Breast epithelium (tissue), 4 donors: ENCODE measurements at regions not wholly inside any gene's neighbourhood (a gene's known extent, or its start where the extent isn't known, plus 50 kb on each side); places are given as distances from the start of the nearest gene placed in this dataset.
"Not testable (repeated sequence)": the region's sequence is repeated elsewhere in the genome, so short reads cannot be mapped to it uniquely, and the experiment has no call there.

Source experiments
- DNase-seq, 2 donors: peaks; one replicate each; pipeline ENCODE4 v3.0.0-alpha.2; 2019; ENCODE audit warnings: low spot score in 2 of 2
- H3K27ac ChIP-seq, 2 donors: fragments of 200-600 bp; sonication (generic) in 1 of 2; one replicate each; pipeline ENCODE4 v1.5.1; 2016 to 2019; ENCODE audit warnings: mild to moderate bottlenecking in 1 of 2
- H3K27me3 ChIP-seq, 2 donors: fragments of 200-600 bp; sonication (generic) in 1 of 2; one replicate each; pipeline versions ENCODE4 v1.5.1 to v1.6.0; 2017 to 2019; ENCODE audit warnings: control low read depth in 1 of 2, mild to moderate bottlenecking in 1 of 2
- H3K36me3 ChIP-seq: fragments of 200-600 bp; one replicate; pipeline ENCODE4 v1.5.1; 2019
- H3K4me1 ChIP-seq, 2 donors: fragments of 200-600 bp; sonication (generic); one replicate each; pipeline ENCODE4 v1.5.1; 2016 to 2019; ENCODE audit warnings: control low read depth in 1 of 2
- H3K4me3 ChIP-seq, 3 donors: fragments of 200-600 bp; sonication (generic); 1 replicate in 2 of 3; 2 replicates in 1 of 3; pipeline ENCODE4 v1.5.1; 2016 to 2019; ENCODE audit warnings: mild to moderate bottlenecking in 3 of 3, moderate library complexity in 2 of 3
- H3K9me3 ChIP-seq, 2 donors: fragments of 200-600 bp; sonication (generic) in 1 of 2; one replicate each; pipeline ENCODE4 v1.5.1; 2016 to 2019; ENCODE audit warnings: control low read depth in 1 of 2
- POLR2A ChIP-seq: fragments of 450-650 bp; IDR thresholded peaks from one replicate; pipeline ENCODE4 v1.6.1; 2016; ENCODE audit warnings: antibody characterized with exemption, mild to moderate bottlenecking, moderate library complexity
- POLR2AphosphoS5 ChIP-seq, 3 donors: sonication (generic); formaldehyde crosslinking; IDR thresholded peaks; one replicate each; pipeline ENCODE4 v1.6.1; 2017; ENCODE audit warnings: antibody characterized with exemption in 3 of 3
- intact Hi-C: fragments of 100-400 bp; cut with DNase I; formaldehyde crosslinking; loops from one replicate; pipeline ENCODE4 v1.15.1; 2023; ENCODE audit warnings: low total_unique reads
- TF ChIP-seq, protein P1 (sequence below), 3 donors: fragments of 450-650 bp; IDR thresholded peaks; one replicate each; pipeline ENCODE4 v1.5.1; 2016 to 2017; ENCODE audit warnings: antibody characterized with exemption in 3 of 3, mild to moderate bottlenecking in 3 of 3, moderate library complexity in 3 of 3

DNA sequence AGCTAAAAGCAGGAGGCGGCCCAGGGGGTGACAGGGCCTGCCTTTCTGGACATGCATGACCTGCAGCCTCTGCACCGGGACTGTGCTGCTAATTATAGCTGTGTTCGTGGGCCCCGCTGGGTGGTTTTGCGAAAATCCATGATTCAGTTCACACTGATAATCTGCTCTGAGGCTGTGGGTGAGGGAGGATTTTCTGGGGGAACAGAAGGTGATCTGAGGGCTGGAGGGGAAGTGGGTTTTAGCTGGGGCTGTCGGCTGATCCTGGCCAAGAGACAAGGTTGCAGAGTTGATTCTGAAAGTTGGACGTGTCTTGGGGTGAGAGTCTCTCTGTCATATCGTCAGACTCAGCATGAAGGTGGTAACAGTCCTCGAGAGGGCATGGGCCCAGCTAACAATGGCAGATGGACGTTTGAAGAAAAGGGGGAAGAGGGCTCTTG lies 187.5 kb upstream of the ZNF469 start:
- DNase-seq, result no peak
- no peaks in the 10 kb centered on the region for H3K27me3 ChIP-seq
- H3K36me3 ChIP-seq, result no peaks in the 10 kb centered on the region
- TF ChIP-seq POLR2A (no peak), POLR2AphosphoS5 (IDR thresholded peaks at IDR 0.05) (no peak)
- TF ChIP-seq, protein P1, sequence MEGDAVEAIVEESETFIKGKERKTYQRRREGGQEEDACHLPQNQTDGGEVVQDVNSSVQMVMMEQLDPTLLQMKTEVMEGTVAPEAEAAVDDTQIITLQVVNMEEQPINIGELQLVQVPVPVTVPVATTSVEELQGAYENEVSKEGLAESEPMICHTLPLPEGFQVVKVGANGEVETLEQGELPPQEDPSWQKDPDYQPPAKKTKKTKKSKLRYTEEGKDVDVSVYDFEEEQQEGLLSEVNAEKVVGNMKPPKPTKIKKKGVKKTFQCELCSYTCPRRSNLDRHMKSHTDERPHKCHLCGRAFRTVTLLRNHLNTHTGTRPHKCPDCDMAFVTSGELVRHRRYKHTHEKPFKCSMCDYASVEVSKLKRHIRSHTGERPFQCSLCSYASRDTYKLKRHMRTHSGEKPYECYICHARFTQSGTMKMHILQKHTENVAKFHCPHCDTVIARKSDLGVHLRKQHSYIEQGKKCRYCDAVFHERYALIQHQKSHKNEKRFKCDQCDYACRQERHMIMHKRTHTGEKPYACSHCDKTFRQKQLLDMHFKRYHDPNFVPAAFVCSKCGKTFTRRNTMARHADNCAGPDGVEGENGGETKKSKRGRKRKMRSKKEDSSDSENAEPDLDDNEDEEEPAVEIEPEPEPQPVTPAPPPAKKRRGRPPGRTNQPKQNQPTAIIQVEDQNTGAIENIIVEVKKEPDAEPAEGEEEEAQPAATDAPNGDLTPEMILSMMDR (IDR thresholded peaks at IDR 0.05), result no peak
- no peak overlapping the region for H3K4me3 ChIP-seq
- peak overlapping the region in 1 of 2 donors; percentile 43 for H3K27ac ChIP-seq
- intact Hi-C loops, result no loop called here
- H3K9me3 ChIP-seq, result no peaks in the 10 kb centered on the region
- no peaks in the 10 kb centered on the region for H3K4me1 ChIP-seq

DNA sequence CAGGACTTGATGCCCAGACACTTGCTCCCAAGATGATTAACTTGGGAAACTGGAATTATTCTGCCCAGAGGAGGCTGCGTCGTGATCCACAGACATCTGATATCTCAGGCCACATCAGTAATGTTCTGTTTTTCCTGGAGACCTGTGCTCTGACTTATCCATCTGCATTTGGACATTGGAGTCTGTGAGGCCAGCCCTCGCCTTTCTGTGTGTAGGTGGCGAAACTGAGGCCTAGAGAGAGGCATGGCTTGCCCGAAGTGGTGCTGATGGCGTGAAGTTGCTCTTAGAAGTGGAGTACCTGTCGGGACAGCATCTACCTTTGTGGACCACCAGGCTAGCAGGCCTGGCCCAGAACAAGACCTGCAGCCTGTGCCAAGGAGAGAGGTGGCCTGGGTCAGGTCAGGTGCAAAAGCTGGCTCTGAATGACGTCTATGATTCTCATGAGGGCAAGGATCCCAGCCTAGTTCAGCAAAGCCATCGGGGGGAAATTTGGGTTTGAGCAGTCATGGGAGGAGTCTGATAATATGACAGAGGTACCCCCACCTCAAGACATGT lies 186.8 kb upstream of the ZNF469 start:
- intact Hi-C loops, result no loop called here
- Histone ChIP-seq H3K4me3 (no peak overlapping the region), H3K27ac (peak overlapping the region in 1 of 2 donors; percentile 43), H3K27me3 (no peaks in the 10 kb centered on the region), H3K36me3 (no peaks in the 10 kb centered on the region), H3K4me1 (no peaks in the 10 kb centered on the region), H3K9me3 (no peaks in the 10 kb centered on the region)
- DNase-seq, result no peak
- TF ChIP-seq POLR2A, result no peak
- no peak for TF ChIP-seq POLR2AphosphoS5 (IDR thresholded peaks at IDR 0.05)
- TF ChIP-seq, protein P1 (IDR thresholded peaks at IDR 0.05), result no peak

DNA sequence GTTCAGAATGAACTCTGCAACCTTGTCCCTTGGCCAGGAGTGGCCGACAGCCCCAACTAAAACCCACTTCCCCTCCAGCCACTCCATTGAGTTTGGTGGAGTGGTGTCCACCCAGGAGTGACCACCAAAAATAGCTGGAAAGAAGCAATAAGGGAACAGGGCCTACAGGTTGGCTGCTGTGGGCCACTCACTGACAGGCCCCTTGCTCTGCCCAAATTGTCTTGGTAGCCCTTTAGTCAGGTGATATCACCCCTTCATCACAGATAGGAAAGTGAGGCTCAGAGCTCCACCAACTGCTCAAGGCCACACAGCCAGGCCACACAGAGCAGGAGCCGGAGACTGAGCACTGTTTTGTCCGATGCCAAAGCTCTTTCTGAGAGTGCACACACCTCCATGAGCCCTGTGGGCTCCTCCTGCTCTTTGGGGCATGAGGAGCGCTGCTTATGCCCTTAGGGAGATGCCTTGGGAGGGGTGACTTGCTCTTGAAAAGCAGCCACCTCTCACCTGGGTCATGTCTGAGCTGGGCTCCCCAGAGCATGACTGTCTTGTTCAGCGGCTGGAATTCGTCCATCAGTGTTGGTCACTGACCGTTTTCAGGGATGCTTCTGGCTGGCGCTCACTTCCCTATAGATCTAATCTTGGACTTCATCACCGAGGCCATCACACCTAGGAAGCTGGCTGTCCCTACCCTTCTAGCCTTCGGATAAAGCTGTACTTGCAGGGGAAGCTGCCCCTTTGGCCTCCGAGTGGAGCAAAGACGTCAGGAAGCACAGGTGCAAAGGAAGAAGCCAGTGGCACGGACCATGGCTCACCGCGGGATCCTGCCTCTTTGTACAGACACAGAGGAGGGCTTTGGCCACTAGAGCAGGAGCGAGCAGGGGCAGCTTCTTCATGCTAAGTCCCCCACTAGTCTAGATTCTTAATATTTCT lies 186.0 kb upstream of the ZNF469 start:
- no peaks in the 10 kb centered on the region for H3K9me3 ChIP-seq
- TF ChIP-seq, protein P1 (IDR thresholded peaks at IDR 0.05), result no peak
- no peak for TF ChIP-seq POLR2AphosphoS5 (IDR thresholded peaks at IDR 0.05)
- no peak for TF ChIP-seq POLR2A
- intact Hi-C loops, result no loop called here
- no peaks in the 10 kb centered on the region for H3K36me3 ChIP-seq
- no peak overlapping the region for H3K27ac ChIP-seq
- no peak overlapping the region for H3K4me3 ChIP-seq
- no peaks in the 10 kb centered on the region for H3K27me3 ChIP-seq
- no peaks in the 10 kb centered on the region for H3K4me1 ChIP-seq
- DNase-seq, result peak in 1 of 2 donors; percentile 10

DNA sequence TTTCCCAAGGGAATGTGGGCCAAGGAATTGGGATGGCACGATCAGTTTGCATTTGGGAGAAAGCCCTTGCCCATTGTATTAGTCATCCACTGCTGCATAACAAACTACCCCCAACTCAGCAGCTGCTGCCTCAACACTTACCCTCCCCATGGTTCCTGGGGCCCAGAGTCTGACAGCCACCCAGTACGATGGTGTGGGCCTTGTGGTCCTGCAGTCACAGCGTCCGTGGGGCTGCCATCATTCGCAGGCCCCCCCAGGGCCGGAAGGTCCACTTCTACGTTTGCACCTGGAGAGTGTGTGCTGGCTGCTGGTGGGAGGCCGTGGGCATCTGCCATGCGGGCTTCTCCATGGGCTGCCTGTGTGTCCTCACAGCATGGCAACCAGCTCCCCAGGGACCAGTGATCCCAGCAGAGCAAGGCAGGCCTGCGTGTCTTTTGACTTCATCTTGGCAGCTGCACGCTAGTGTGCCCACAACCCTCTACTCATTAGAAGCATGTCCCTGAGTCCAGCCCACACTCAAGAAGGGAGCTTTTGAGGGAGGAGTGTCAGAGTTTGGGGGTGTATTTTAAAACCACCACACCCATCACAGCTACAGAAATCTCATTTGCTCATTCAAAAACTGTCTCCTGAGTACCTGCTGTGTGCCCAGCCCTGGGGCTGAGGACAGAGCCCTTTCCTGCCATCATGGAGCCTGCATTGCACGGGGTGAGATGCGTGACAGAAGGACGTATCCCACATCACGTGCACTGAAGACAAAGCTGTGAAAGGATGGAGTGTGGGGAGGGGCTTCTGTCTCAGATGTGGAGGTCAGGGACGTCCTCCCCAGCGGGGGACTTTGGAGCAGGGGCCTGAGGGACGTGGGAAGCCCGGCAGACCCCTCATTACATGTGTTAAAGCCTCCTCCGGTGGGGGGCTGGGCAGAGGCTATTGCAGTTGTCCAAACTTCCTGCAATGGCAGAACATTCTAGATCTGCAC lies 185.0 kb upstream of the ZNF469 start:
- intact Hi-C loops, result no loop called here
- H3K27ac ChIP-seq, result no peak overlapping the region
- no peaks in the 10 kb centered on the region for H3K9me3 ChIP-seq
- no peak overlapping the region for H3K4me3 ChIP-seq
- DNase-seq, result no peak
- H3K4me1 ChIP-seq, result no peaks in the 10 kb centered on the region
- H3K27me3 ChIP-seq, result no peaks in the 10 kb centered on the region
- no peaks in the 10 kb centered on the region for H3K36me3 ChIP-seq
- no peak for TF ChIP-seq POLR2AphosphoS5 (IDR thresholded peaks at IDR 0.05)

DNA sequence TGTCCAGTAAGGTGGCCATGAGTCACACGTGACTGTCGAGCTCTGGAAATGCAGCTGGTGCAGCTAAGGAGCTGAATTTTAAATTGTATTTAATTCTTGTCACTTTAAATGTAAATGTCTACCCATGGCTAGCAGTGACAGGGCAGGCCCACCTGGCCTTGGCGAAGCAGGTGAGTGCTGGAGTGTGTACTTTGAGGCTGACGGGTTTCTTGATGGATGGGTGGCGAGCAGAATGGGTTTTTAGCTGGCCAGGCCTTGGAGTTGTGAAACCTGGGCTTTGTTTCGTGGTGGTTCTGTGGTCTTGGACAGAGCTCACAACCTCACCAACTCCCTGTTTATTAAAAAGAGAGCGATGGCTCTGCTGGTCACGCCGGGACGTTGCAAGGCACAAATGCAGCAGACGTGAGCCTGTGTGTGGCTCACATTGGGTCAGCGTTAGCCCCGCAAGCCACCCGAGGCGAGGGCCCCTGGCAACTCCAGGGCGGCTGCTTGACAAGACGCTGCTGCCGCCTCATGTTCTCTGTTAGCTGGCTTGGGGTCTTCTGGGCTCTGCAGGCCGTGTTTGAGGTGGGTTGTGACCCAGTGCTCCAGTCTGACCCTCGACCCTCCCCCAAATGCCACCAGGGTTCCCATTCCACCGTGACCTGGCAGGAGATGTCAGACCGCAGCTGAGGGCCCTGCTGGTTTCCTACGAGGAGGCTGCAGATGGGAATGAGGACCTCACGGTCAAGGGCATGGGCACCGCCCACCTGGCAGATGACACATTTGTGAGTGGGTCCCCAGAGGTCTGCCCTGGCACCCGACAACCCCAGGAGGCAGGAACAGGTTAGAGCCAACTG lies 184.1 kb upstream of the ZNF469 start:
- H3K36me3 ChIP-seq, H3K4me3 ChIP-seq, H3K27me3 ChIP-seq, H3K4me1 ChIP-seq, intact Hi-C loops, H3K27ac ChIP-seq, H3K9me3 ChIP-seq: not testable (repeated sequence)
- DNase-seq, result peak in 1 of 2 donors; percentile 14

DNA sequence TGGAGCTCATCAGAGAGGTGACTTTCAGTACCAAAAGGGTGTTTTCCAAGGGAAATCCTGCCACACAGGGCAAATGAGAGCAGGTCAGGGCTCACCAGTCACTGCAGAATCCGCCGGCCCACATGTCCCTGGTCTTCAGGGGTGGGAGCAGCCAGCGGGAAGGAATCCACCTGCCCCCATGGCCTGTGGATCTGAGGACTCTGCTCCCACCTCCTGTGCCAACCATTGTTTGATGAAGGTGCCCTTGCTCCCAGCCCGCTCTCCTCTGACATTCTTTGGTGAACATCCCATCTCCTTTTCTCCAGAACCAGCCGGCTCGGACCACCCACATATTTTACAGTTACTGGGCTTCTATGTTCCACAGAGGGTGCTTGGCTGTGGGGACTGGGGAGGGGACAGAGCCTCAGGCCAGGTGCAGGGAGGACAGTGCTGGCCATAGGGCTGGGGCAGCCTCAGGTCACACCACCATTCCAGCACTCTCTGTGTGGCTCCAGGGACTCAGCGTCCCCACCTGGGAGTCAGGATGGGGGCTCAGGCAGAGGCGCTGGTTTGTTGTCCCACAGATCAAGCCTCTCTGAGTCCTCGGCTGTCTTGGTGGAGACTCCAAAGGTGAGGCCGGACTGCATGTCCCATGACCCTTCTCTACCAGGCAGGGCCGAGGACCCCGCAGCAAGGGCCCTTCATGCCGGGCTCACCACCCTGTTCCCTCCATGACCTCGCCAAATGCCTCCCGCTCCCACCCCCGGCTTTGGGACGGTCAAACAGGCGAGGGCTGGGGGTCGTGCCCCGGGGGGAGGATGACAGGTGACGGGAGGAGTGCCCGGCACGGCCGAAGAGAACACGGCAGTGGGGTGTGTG lies 183.2 kb upstream of the ZNF469 start:
- H3K27ac ChIP-seq, DNase-seq, H3K4me3 ChIP-seq, H3K27me3 ChIP-seq, H3K36me3 ChIP-seq, H3K4me1 ChIP-seq, intact Hi-C loops, H3K9me3 ChIP-seq: not testable (repeated sequence)

DNA sequence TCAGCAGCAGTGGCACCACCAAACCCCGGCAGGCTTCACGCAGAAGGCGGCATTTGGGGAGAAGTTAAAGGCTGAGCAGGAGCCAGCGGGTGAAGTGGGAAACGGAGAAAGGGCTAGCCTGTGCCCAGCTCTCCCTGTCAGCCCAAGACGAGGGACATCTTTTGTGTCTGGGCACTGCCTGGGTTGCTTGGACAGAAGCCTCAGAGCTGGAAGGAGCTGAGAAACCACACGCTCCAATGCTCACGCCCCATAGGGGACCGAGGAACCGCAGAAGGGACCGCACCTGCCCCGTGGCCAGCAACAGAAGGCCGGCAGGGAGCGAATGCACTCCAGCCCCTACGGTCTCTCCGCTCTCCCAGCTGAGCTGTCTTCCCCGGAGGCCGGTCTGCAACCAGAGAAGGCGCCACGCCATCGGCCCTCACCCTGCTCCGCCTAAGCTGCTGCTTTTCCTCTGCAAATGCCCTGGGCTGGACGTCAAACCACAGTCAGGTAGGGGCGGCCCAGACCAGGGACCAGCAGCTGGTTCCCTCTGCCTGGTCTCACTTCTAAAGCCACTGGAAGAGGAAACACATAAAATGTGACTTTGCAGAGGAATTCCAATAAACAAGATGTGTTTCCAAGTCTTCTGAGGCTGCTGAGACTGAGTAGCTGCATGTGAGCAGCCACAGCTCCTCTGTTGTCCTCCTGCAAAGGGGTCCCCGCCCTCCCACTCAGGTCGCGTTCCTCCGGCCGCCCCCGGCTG lies 182.4 kb upstream of the ZNF469 start:
- H3K27me3 ChIP-seq, H3K4me1 ChIP-seq, H3K27ac ChIP-seq, H3K9me3 ChIP-seq, intact Hi-C loops, H3K36me3 ChIP-seq, H3K4me3 ChIP-seq: not testable (repeated sequence)
- peak in 1 of 2 donors; percentile 10 for DNase-seq
